Prostate gland (tissue), 2 donors: ENCODE measurements at regions not wholly inside any gene's neighbourhood (a gene's known extent, or its start where the extent isn't known, plus 50 kb on each side); places are given as distances from the start of the nearest gene placed in this dataset.
A peak's percentile ranks its signal among the peaks of the same experiment; 100 is the strongest.

Experiments used
- DNase-seq: peaks from one replicate; pipeline ENCODE4 v3.0.0-alpha.2; 2019; ENCODE audit warnings: low spot score
- H3K27ac ChIP-seq, 2 donors: fragments of 200-600 bp; sonication (generic); 2 replicates each; pipeline ENCODE4 v1.5.1; 2017 to 2019
- H3K27me3 ChIP-seq: fragments of 200-600 bp; sonication (generic); replicated peaks from 2 replicates; pipeline ENCODE4 v1.5.1; 2019; ENCODE audit not compliant: insufficient read depth
- H3K36me3 ChIP-seq, 2 donors: fragments of 200-600 bp; sonication (generic); 1 replicate in 1 of 2; 2 replicates in 1 of 2; pipeline versions ENCODE4 v1.5.1 to v1.8.1; 2017 to 2019
- H3K4me1 ChIP-seq: fragments of 200-600 bp; sonication (generic); replicated peaks from 2 replicates; pipeline ENCODE4 v1.5.1; 2019
- H3K4me3 ChIP-seq, 2 donors: fragments of 200-600 bp; sonication (generic); 2 replicates each; pipeline ENCODE4 v1.5.1; 2017 to 2019
- H3K9me3 ChIP-seq: fragments of 200-600 bp; sonication (generic); 2 replicates; pipeline ENCODE4 v1.5.1; 2017
- POLR2A ChIP-seq: fragments of 450-650 bp; IDR thresholded peaks from one replicate; pipeline ENCODE4 v1.6.1; 2016; ENCODE audit warnings: antibody characterized with exemption, mild to moderate bottlenecking
- POLR2AphosphoS5 ChIP-seq: sonication (generic); formaldehyde crosslinking; IDR thresholded peaks from one replicate; pipeline ENCODE4 v1.6.1; 2017; ENCODE audit warnings: antibody characterized with exemption
- WGBS: methylation state at CpG from one replicate; pipeline ENCODE4 v1.1.5; 2018; 5-methylcytosine and 5-hydroxymethylcytosine counted together
- intact Hi-C: fragments of 100-400 bp; cut with DNase I; formaldehyde crosslinking; loops from one replicate; pipeline ENCODE4 v1.14.2; 2022
- TF ChIP-seq, protein P1 (sequence below), 4 experiments: fragments of 200-600 bp in 2 of 4; fragments of 450-650 bp in 2 of 4; sonication (generic) in 2 of 4; IDR thresholded peaks; 1 replicate in 3 of 4; 2 replicates in 1 of 4; pipeline ENCODE4 v1.5.1; 2016 to 2019; ENCODE audit warnings: antibody characterized with exemption in 4 of 4, mild to moderate bottlenecking in 2 of 4, moderate library complexity in 2 of 4

DNA sequence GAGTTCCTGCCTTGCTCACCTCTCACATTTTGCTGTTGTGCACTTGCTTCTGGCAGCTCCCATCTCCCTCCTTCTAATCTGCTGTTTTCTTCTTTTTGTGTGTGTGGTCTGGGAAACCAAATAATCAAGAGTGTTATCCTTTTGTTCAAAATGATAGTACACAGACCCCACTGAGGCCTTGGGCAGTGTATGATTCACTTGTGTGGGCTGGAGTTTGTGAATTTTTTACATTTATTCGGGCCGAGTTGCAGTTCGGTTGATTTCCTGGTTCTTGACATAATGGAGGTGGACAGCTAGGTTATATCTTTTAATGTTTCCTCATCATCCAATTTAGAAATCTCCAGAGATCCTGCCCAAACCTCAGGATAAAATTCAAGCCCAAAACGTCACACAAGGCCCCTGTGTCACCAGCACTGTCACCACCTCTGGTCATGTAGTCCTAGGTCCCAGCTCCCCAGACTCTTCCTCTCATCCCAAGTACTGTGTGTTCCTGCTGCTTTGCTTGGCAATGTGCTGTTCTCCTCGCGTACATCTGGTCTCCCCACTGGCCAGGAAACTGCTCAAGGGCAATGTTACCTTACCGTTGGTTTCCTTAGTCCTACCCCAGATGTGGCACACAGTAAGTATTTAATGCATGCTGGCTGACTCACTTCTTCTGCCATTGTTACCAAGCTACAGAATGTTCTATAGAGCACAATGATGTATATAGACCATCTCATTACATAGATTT, 55.7 kb upstream of the PHACTR2 start:
- H3K27ac ChIP-seq = no peak overlapping the region
- TF ChIP-seq POLR2AphosphoS5 (no peak), POLR2A (no peak)
- TF ChIP-seq, protein P1, sequence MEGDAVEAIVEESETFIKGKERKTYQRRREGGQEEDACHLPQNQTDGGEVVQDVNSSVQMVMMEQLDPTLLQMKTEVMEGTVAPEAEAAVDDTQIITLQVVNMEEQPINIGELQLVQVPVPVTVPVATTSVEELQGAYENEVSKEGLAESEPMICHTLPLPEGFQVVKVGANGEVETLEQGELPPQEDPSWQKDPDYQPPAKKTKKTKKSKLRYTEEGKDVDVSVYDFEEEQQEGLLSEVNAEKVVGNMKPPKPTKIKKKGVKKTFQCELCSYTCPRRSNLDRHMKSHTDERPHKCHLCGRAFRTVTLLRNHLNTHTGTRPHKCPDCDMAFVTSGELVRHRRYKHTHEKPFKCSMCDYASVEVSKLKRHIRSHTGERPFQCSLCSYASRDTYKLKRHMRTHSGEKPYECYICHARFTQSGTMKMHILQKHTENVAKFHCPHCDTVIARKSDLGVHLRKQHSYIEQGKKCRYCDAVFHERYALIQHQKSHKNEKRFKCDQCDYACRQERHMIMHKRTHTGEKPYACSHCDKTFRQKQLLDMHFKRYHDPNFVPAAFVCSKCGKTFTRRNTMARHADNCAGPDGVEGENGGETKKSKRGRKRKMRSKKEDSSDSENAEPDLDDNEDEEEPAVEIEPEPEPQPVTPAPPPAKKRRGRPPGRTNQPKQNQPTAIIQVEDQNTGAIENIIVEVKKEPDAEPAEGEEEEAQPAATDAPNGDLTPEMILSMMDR (IDR thresholded peaks at IDR 0.05) = no peak
- H3K4me1 ChIP-seq = no peaks in the 10 kb centered on the region
- DNase-seq = no peak
- intact Hi-C loops = no loop called here
- H3K36me3 ChIP-seq = no peaks in the 10 kb centered on the region
- H3K4me3 ChIP-seq = no peak overlapping the region
- no peaks in the 10 kb centered on the region for H3K27me3 ChIP-seq
- WGBS = 87% methylated on average over 7 of the region's 7 CpGs
- H3K9me3 ChIP-seq = no peaks in the 10 kb centered on the region

DNA sequence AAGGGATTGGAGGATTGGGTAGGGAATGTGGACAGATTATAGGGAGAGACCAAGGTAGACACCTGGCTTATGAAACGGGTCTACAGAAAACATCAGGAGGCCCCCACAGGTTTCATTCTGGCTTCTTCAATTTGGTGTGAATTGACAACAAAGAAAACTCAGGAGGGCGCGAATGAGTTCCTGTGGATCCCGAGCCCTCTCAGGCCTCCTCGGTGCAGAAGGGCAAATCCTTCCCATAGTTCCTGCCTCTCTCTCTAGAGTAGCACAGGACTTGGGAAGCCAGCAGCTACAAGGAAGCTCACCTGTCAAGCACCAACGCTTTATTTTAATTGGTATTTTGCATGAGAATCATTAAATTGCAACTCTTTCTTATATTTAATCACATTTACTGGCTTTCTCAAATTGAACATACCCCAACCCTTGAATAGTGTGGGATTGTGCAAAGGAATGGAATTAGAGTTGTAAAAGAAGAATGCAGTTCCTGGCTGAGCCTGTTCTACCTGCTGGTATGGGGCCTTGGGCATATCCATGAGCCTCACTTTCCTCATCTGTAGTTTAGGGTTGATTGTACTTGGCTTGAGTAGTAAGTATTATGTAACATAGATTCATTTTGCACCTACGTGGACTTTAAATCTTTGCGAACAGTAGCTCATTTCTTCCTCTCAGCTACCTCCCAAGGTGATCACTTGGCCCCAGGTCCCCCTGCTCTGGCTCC, 56.4 kb upstream of the PHACTR2 start:
- H3K4me3 ChIP-seq = no peak overlapping the region
- intact Hi-C loops = no loop called here
- no peaks in the 10 kb centered on the region for H3K9me3 ChIP-seq
- no peaks in the 10 kb centered on the region for H3K36me3 ChIP-seq
- 92% methylated on average over 8 of the region's 8 CpGs for whole genome bisulfite sequencing
- H3K27ac ChIP-seq = no peak overlapping the region
- no peaks in the 10 kb centered on the region for H3K4me1 ChIP-seq
- TF ChIP-seq POLR2A = no peak
- TF ChIP-seq, protein P1 (IDR thresholded peaks at IDR 0.05) = no peak
- no peak for TF ChIP-seq POLR2AphosphoS5
- DNase-seq = no peak
- H3K27me3 ChIP-seq = no peaks in the 10 kb centered on the region

DNA sequence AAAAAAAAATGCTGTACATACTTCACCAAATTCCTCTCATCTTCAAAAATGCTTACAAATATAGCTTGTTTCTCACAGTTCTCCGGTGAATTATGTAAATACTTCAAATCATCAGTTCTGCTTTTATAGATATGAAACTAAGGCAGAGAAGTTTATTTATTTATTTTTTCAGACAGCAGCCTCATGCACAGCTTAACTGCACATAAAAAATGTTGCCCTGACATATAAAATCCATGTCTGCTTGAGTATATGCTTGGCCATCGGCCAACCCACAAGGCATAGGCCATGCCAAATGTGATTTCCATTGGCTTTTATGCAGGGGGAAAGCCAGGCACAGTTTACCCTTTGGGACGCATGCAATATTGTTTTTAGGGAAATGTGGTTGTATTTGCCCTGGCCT, 57.3 kb upstream of the PHACTR2 start:
- Histone ChIP-seq H3K36me3 (no peaks in the 10 kb centered on the region), H3K4me3 (no peak overlapping the region), H3K27me3 (no peaks in the 10 kb centered on the region), H3K9me3 (no peaks in the 10 kb centered on the region), H3K27ac (no peak overlapping the region), H3K4me1 (no peaks in the 10 kb centered on the region)
- 33% methylated on average over 3 of the region's 3 CpGs for WGBS
- no peak for DNase-seq
- intact Hi-C loops = no loop called here
- TF ChIP-seq, protein P1 (IDR thresholded peaks at IDR 0.05) = no peak
- TF ChIP-seq POLR2AphosphoS5 = peak; percentile 11
- TF ChIP-seq POLR2A = no peak

DNA sequence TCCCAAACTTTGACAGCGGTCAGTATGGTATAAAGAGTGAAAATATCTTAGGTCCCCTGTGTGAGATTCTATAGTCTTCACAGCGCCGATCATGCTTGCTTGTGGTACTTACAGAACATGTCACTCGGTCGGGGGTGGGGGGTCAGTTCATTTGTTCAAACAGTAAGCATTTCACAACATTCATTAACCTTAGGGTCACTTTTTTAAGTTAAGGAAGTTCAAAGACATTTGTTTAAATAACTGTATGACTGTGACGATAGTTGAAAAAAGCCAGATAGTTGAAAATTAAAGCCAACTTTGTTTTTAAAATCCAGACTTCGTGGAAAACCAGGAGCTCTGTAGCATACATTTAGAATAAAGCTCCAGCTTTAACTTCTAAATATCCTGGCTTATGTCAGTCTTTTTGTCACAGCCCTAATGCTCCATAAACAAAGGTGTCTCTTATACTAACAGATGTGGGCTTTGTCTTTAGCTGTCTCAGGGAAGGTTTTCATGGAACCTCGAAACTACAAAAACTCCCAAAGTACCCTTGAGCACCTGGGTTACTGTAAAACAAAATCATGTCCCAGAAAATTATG, 57.9 kb upstream of the PHACTR2 start:
- no peak overlapping the region for H3K27ac ChIP-seq
- H3K9me3 ChIP-seq = no peaks in the 10 kb centered on the region
- H3K4me3 ChIP-seq = no peak overlapping the region
- intact Hi-C loops = no loop called here
- H3K36me3 ChIP-seq = no peaks in the 10 kb centered on the region
- no peaks in the 10 kb centered on the region for H3K27me3 ChIP-seq
- 68% methylated on average over 8 of the region's 8 CpGs for WGBS
- H3K4me1 ChIP-seq = no peaks in the 10 kb centered on the region
- no peak for DNase-seq
- TF ChIP-seq, protein P1 (IDR thresholded peaks at IDR 0.05) = no peak
- no peak for TF ChIP-seq POLR2A
- no peak for TF ChIP-seq POLR2AphosphoS5
